ENCODE measurements at regions not wholly inside any gene's neighbourhood (a gene's known extent, or its start where the extent isn't known, plus 50 kb on each side); places are given as distances from the start of the nearest gene placed in this dataset.
A peak's percentile ranks its signal among the peaks of the same experiment; 100 is the strongest.

DNA sequence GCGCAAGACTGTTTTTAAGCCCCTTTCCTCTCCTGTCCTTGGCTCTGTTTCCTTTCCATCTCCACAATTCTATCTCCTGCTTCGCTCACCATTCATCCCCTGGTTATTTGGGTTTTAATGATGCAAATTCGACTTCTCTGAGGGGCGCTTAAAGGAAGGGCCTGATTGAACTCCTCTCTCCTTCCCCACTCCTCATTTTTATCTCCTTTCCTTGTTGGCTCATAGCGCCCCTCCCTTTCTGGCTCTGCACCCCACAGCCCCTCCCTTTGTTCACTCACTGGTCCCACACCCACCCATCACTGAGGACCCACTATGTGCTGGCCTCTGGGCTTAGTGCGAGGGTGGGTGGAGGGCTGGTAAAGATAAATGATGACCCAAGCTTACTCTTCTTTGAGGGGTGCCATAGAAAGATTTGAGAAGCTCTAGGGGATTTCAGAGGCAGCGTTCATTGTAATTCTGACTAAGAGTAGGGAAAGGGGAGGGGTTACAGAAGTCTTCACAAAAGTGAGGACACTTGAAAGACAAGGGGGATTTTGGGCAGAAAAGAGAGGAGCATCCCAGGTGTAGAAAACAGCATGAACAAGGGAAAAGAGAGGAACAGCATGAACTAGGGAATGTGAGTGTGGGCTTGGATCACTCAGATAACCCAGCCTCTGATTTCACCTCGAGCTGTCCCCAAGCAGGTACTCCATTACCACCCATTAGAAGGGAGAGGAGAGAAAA lies 507.8 kb downstream of the CD83 start:
- no peak for DNase-seq

DNA sequence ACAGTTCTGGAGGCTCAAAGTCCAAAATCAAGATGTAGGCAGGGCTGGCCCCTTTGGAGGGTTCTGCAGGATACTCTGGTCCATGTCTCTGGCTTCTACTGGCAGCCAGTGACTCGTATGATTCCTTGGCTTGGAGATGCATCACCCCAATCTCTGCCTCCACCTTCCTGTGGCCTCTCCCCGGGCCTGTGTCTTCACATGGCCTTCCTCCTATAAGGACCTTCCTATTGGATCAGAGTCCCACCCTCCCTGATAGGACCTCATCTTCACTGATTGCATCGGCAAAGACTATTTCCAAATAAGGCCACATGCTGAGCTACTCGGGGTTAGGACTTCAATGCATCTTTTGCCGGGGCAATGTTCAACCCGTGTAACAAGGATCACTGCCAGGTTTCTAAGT lies 509.0 kb downstream of the CD83 start:
- DNase-seq, result no peak

- DNase-seq, result no peak
Observed at GRCh38 chr6:14630016-14630415, 512.4 kb downstream of the CD83 start.

DNA sequence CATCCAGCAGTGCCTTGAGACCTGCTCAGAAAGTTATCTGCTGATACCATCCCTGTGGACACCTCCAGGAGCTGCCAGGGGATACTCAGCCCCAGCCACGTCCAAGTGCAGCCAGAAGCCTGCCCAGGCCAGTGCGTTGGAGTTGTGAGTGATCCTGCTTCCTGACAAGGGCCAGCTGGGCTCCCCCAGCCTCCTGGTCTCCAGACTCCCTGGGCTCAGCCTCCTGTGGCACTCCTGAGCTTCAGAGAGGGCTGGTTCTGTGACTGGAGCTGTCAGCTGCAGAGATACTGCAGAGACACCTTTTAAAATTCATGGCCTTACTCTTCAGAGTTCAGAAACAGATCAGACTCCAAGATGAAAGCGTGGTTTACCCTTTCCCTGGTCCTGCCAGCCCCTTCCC lies 515.9 kb downstream of the CD83 start:
- DNase-seq, result no peak

DNA sequence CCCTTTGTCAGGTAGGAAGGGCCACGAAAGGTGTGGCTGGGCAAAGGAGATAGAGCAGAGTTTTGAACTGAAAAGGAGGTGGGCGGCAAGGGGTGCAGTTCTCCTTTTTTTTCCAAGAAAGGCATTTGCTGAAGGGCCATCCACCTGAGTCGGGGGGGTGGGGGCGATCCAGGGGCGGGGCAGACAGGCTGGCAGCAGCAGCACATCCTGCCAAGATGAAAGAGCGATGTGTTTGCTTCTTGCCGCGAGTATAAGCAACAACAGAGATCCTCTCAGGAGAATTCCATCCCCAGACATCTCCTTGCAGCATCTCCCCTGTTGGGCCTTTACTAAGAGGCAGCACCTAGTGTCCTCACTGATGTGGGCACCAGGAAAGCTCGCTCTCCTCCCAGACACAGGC lies 516.5 kb downstream of the CD83 start:
- no peak for DNase-seq

GRCh38 chr6:14635195-14635594 lies 517.6 kb downstream of the CD83 start:
- DNase-seq, result peak; percentile 64

DNA sequence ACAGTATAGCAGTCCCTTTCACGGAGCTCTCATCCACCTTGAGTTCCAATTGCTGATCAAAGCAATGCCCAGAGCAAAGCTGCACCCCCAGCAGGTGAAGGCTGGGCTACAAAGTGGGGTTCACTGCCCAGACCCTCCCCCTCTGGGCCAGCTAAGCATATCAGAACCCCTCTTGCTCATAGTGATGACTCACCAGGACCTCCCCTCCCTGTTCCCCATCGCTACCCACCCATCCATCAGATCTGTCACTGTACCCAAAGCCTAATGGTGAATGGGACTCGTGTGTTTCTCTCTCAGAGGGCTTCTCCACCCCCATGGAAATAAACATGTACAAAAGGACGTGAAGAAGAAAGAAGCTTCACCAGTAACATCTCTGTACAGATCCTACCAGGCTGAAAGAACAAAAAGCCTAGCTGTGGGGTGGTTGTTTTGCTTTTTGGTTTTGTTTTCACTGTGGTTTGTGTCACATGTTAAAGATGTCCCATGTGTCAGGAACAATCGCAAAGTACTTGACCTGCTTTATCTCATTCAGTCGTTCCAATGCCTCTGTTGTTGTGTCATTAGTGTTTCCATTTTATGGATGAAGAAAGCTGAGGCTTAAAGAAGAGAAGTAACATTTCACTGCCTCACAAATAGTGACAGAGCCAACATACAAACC lies 518.5 kb downstream of the CD83 start:
- DNase-seq, result peak; percentile 51

GRCh38 chr6:14638435-14638905 lies 520.9 kb downstream of the CD83 start:
- no peak for DNase-seq

DNA sequence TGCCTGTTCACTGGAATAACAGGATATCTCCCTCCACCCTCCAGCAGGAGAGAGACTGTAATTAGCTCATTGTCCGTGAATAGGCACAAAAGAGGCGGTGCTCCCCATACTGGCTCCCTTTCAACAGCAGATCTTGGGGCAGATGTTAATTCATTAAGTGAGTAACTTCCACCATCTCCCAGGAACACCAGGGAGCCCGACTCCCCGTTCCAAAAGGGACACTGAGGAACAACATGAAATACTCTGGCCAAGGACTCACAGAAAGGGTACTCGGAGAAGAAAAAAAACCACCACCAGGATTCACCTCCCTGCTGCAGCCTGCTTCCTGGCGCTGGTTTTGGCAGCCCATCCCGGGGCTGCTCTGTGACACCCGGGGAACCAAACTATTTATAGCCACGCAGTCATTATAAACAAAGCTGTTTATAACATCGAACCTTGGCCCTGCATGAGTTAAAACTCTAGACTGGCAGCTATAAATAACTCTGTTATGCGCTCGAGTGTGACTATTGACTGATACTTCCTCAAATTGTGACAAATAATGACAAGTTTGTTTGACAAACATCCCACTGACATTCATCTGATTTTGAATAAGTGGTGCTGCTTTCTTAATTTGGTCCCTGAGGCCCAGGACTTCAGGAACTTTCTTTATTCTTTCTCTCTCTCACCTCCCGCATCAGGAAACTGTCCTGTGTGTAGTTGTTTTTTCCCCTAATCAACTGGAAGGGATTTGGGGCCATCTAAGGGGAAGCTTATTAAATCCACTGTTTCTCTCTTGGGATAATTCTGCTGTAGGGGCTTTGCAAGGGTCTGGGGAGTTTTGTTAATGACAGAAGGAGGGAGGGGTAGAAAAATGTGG lies 521.6 kb downstream of the CD83 start:
- DNase-seq, result no peak

- DNase-seq, result no peak
Observed at GRCh38 chr6:14639983-14640599, 522.5 kb downstream of the CD83 start.

DNA sequence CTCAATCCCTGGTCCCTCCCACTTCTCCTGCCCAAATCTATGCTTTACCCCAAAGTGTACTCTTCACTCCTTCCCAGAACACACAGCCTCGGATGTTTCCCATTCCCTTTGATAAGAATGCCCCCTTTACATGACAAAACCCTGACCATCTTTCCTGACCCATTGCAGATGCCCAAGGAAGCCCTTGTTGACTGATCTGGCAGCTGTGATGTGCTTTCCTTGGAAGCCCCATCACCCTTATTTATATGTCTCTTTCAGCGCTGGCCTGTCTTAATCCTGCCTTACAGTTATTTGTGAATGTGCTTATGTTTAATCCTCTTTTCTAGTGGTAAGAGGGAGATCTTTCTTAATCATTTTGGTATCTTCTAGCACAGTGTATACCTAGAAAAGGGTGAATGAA lies 523.1 kb downstream of the CD83 start:
- DNase-seq, result no peak

DNA sequence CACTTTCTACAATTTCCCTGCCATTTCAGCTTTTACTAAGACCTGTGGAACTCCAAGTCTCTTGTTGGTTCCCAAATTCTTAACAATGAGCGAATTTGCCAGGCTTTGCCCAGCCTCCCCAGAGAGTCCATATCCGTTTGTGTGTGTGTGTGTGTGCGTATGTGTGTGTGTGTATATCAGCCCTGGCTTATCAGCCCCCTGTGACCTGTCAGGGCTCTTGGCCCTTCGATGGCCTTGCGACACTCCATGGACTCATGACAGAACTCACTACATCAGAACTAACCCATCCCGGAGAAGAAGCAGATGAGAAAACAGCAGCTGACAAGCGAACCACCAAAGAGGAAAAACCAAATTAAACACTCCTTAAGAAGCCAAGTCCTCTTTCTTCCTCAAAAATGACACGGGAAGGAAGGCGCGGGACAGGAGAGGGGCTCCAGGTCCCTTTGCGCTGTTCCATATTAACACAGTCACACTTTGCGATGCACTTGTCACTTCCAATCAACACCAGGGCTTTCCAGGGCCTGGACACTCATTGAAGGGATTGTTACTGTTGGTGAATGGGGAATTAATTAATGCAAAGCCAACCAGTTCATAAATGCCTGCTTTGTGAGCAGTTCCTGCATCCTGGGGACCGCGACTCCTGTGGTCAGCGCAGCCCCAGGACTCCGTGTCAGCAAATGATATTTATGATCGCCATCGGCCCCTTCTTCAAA lies 524.0 kb downstream of the CD83 start:
- no peak for DNase-seq

DNA sequence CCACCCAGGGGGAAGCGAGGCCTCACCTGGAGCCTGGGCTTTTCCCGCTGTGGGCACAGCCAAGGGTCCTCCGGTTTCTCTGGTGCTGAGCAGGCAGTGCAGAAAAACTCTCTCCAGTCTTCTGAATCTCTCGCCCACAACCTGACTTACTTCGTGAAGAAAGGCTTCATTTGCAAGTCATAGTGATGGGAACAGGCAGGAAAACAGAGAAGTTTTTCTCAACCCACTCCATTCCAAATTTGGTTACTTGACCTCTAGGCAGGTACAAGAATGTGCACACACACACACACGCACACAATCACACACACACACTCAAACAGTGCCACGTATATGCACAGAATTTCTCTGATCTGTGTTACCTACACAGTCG lies 524.5 kb downstream of the CD83 start:
- DNase-seq, result no peak

- DNase-seq, result no peak
Observed at GRCh38 chr6:14642842-14643241, 525.3 kb downstream of the CD83 start.

GRCh38 chr6:14644381-14644780 lies 526.8 kb downstream of the CD83 start:
- DNase-seq, result no peak

GRCh38 chr6:14645221-14645620 lies 527.6 kb downstream of the CD83 start:
- no peak for DNase-seq

DNA sequence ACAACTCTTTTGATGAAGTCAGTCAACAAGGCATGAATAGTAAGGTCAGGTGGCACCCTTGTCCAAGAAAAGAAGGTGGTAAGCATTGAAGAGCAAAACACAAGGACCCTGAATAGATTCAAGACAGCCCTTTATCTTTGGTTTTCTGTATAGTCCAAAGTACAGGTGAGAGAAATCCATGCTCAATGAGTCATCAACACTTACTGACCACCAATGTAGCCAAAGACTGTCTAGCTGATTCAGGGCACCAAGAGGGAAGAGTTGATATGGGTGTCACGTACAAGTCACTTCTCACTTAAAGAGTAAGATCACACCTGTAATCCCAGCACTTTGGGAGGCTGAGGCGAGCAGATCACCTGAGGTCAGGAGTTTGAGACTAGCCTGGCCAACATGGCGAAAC lies 528.3 kb downstream of the CD83 start:
- DNase-seq, result no peak

- no peak for DNase-seq
Observed at GRCh38 chr6:14646371-14646770, 528.8 kb downstream of the CD83 start.

GRCh38 chr6:14647357-14647756 lies 529.8 kb downstream of the CD83 start:
- DNase-seq, result no peak

DNA sequence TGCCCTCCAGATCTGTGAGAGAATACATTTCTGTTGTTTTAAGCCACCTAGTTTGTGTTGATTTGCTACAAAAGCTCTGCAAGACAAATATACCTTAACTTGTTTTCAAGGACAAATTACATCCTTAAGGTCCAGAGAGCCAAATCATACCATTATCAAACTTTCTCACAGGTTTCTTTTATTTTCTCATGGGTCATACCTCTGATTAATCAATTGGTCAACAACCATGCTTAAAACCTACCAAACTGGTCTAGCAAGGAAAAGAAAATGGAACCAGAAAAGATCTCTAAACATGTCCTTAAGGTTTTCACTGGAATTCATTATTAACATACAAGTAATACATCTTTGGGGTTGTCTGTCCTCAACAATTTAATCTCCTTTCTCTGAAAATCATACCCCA lies 535.0 kb downstream of the CD83 start:
- no peak for DNase-seq

- DNase-seq, result no peak
Observed at GRCh38 chr6:14655201-14656061, 537.9 kb downstream of the CD83 start.

DNA sequence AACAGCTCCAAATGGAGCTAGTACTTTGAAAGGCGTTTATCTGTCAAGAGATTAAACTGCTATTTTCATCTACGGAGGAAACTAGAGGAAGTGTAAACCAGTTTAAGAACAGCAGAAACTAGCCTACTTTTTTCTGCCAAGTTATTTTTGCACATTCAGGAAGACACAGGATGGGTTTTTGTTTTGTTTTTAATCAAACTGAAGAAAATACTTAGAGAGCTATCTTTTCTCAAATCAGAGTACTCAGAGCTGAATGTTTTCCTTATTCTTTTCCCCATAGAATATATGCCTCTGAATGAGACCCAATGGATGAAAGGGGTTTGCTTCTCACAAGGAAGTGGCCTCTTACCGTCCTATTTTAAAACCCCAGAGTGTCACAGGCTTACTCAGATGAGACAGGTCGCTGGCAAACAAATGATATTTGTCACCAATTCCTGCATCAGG lies 538.5 kb downstream of the CD83 start:
- DNase-seq, result no peak
